IPS-18c (cell line): ENCODE measurements at regions not wholly inside any gene's neighbourhood (a gene's known extent, or its start where the extent isn't known, plus 50 kb on each side); places are given as distances from the start of the nearest gene placed in this dataset.
"Not testable (repeated sequence)": the region's sequence is repeated elsewhere in the genome, so short reads cannot be mapped to it uniquely, and the experiment has no call there.

Experiments
- H3K4me3 ChIP-seq: 2 replicates; pipeline ENCODE4 v1.7.0; 2013; ENCODE audit warnings: low read depth, mild to moderate bottlenecking, low read length, moderate library complexity; ENCODE audit not compliant: insufficient read depth
- H3K9me3 ChIP-seq: one replicate; pipeline ENCODE4 v1.6.1; 2013; ENCODE audit warnings: mild to moderate bottlenecking, low read length, moderate library complexity; ENCODE audit not compliant: control insufficient read depth, insufficient read depth

- H3K4me3 ChIP-seq: no peak overlapping the region
- H3K9me3 ChIP-seq: no peaks in the 10 kb centered on the region
Measured at GRCh38 chr4:124943145-124943889, 230.8 kb upstream of the ANKRD50 start.

- Histone ChIP-seq H3K9me3 (no peaks in the 10 kb centered on the region), H3K4me3 (no peak overlapping the region)
Measured at GRCh38 chr4:124941267-124941666, 228.7 kb upstream of the ANKRD50 start.

GRCh38 chr4:124940387-124940786 is 227.9 kb upstream of the ANKRD50 start:
- H3K4me3 ChIP-seq: no peak overlapping the region
- no peaks in the 10 kb centered on the region for H3K9me3 ChIP-seq

- H3K4me3 ChIP-seq: no peak overlapping the region
- no peaks in the 10 kb centered on the region for H3K9me3 ChIP-seq
Measured at GRCh38 chr4:124939908-124940307, 227.4 kb upstream of the ANKRD50 start.

- Histone ChIP-seq H3K9me3 (no peaks in the 10 kb centered on the region), H3K4me3 (no peak overlapping the region)
Measured at GRCh38 chr4:124938836-124939235, 226.3 kb upstream of the ANKRD50 start.

- H3K4me3 ChIP-seq: no peak overlapping the region
- no peaks in the 10 kb centered on the region for H3K9me3 ChIP-seq
Measured at GRCh38 chr4:124937993-124938392, 225.5 kb upstream of the ANKRD50 start.

- Histone ChIP-seq H3K9me3 (no peaks in the 10 kb centered on the region), H3K4me3 (no peak overlapping the region)
Measured at GRCh38 chr4:124936427-124936826, 223.9 kb upstream of the ANKRD50 start.

GRCh38 chr4:124934916-124935315 is 222.4 kb upstream of the ANKRD50 start:
- Histone ChIP-seq H3K4me3 (no peak overlapping the region), H3K9me3 (no peaks in the 10 kb centered on the region)

- H3K9me3 ChIP-seq: no peaks in the 10 kb centered on the region
- no peak overlapping the region for H3K4me3 ChIP-seq
Measured at GRCh38 chr4:124933521-124933920, 221.0 kb upstream of the ANKRD50 start.

GRCh38 chr4:124932447-124932846 is 219.9 kb upstream of the ANKRD50 start:
- Histone ChIP-seq H3K9me3 (no peaks in the 10 kb centered on the region), H3K4me3 (no peak overlapping the region)

GRCh38 chr4:124931050-124931449 is 218.5 kb upstream of the ANKRD50 start:
- Histone ChIP-seq H3K4me3 (no peak overlapping the region), H3K9me3 (no peaks in the 10 kb centered on the region)

- not testable (repeated sequence) for H3K9me3 ChIP-seq, H3K4me3 ChIP-seq
Measured at GRCh38 chr4:124922748-124923147, 210.2 kb upstream of the ANKRD50 start.

GRCh38 chr4:124918559-124919122 is 206.1 kb upstream of the ANKRD50 start:
- Histone ChIP-seq H3K9me3 (no peaks in the 10 kb centered on the region), H3K4me3 (no peak overlapping the region)

- Histone ChIP-seq H3K9me3 (no peaks in the 10 kb centered on the region), H3K4me3 (no peak overlapping the region)
Measured at GRCh38 chr4:124915073-124915472, 202.5 kb upstream of the ANKRD50 start.

- H3K4me3 ChIP-seq: no peak overlapping the region
- H3K9me3 ChIP-seq: no peaks in the 10 kb centered on the region
Measured at GRCh38 chr4:124913237-124913636, 200.7 kb upstream of the ANKRD50 start.

GRCh38 chr4:124910327-124910726 is 197.8 kb upstream of the ANKRD50 start:
- H3K9me3 ChIP-seq: no peaks in the 10 kb centered on the region
- H3K4me3 ChIP-seq: no peak overlapping the region

- Histone ChIP-seq H3K9me3 (no peaks in the 10 kb centered on the region), H3K4me3 (no peak overlapping the region)
Measured at GRCh38 chr4:124907881-124908280, 195.3 kb upstream of the ANKRD50 start.

- H3K9me3 ChIP-seq: no peaks in the 10 kb centered on the region
- no peak overlapping the region for H3K4me3 ChIP-seq
Measured at GRCh38 chr4:124905441-124905840, 192.9 kb upstream of the ANKRD50 start.
